ENCODE measurements at regions not wholly inside any gene's neighbourhood (a gene's known extent, or its start where the extent isn't known, plus 50 kb on each side); places are given as distances from the start of the nearest gene placed in this dataset.

GRCh38 chr6:146874278-146875018 is 275.7 kb downstream of the ADGB start:
- no peak for TF ChIP-seq EZH2 (IDR thresholded peaks at IDR 0.05; ENCODE audit: low read length, unreplicated experiment)
- no peak for TF ChIP-seq CTCF (conservative IDR thresholded peaks at IDR 0.05; ENCODE audit: low read depth, low read length)
- no peak for TF ChIP-seq EZH2phosphoT487 (IDR thresholded peaks at IDR 0.05; ENCODE audit: borderline replicate concordance, low read length)

Measured in PC-3 (cell line).